CD14-positive monocyte (primary cell): ENCODE measurements at regions not wholly inside any gene's neighbourhood (a gene's known extent, or its start where the extent isn't known, plus 50 kb on each side); places are given as distances from the start of the nearest gene placed in this dataset.

ENCODE experiments used
- DNase-seq, 3 donors: peaks; one replicate each; pipeline ENCODE4 v3.0.0-alpha.2; 2011 to 2022
- H2AFZ ChIP-seq: 2 replicates; pipeline ENCODE4 v1.6.0; 2012; ENCODE audit warnings: mild to moderate bottlenecking, low read depth, low read length, inconsistent platforms; ENCODE audit not compliant: insufficient read depth, poor library complexity, severe bottlenecking
- H3K27ac ChIP-seq, 2 donors: 1 replicate in 1 of 2; 2 replicates in 1 of 2; pipeline ENCODE4 v1.5.1; 2012 to 2013; ENCODE audit warnings: low read length in 2 of 2, control low read depth in 1 of 2, inconsistent platforms in 1 of 2, low read depth in 1 of 2, mild to moderate bottlenecking in 1 of 2
- H3K27me3 ChIP-seq, 2 donors: one replicate each; pipeline versions ENCODE4 v1.6.0 to v1.6.1; 2011 to 2013; ENCODE audit warnings: low read length in 2 of 2; ENCODE audit not compliant: control insufficient read depth in 2 of 2, insufficient read depth in 2 of 2
- H3K36me3 ChIP-seq, 2 donors: replicated peaks in 1 of 2; 1 replicate in 1 of 2; 2 replicates in 1 of 2; pipeline versions ENCODE4 v1.5.1 to v1.6.1; 2012 to 2013; ENCODE audit warnings: low read length in 2 of 2, control low read depth in 1 of 2, inconsistent platforms in 1 of 2, mild to moderate bottlenecking in 1 of 2; ENCODE audit not compliant: insufficient read depth in 2 of 2, control insufficient read depth in 1 of 2
- H3K4me1 ChIP-seq, 2 donors: 1 replicate in 1 of 2; 2 replicates in 1 of 2; pipeline versions ENCODE4 v1.5.1 to v1.6.1; 2012 to 2013; ENCODE audit warnings: low read length in 2 of 2, control low read depth in 1 of 2, inconsistent platforms in 1 of 2, mild to moderate bottlenecking in 1 of 2, moderate library complexity in 1 of 2; ENCODE audit not compliant: insufficient read depth in 2 of 2, control insufficient read depth in 1 of 2
- H3K4me2 ChIP-seq: replicated peaks from 2 replicates; pipeline ENCODE3; 2012; ENCODE audit warnings: low read length, moderate library complexity, mild to moderate bottlenecking; ENCODE audit not compliant: poor library complexity, severe bottlenecking; ENCODE audit errors: extremely low read depth
- H3K4me3 ChIP-seq, 3 experiments: fragments of 200-600 bp in 1 of 3; sonication (generic) in 1 of 3; replicated peaks in 1 of 3; 1 replicate in 2 of 3; 2 replicates in 1 of 3; pipeline ENCODE4 v1.5.1; 2011 to 2013; ENCODE audit warnings: low read length in 3 of 3, mild to moderate bottlenecking in 3 of 3, control low read depth in 2 of 3, low read depth in 2 of 3, inconsistent platforms in 1 of 3, moderate library complexity in 1 of 3
- H3K79me2 ChIP-seq: 2 replicates; pipeline ENCODE4 v1.6.0; 2012; ENCODE audit warnings: mild to moderate bottlenecking, control low read depth, inconsistent platforms, low read length, moderate library complexity; ENCODE audit not compliant: insufficient read depth
- H3K9ac ChIP-seq: 2 replicates; pipeline ENCODE4 v1.6.0; 2017; ENCODE audit warnings: low read length, mild to moderate bottlenecking; ENCODE audit not compliant: insufficient read depth, poor library complexity, severe bottlenecking
- H3K9me3 ChIP-seq, 2 donors: replicated peaks in 1 of 2; 1 replicate in 1 of 2; 2 replicates in 1 of 2; pipeline versions ENCODE4 v1.5.1 to v1.6.1; 2012 to 2013; ENCODE audit warnings: low read length in 2 of 2, control low read depth in 1 of 2; ENCODE audit not compliant: control insufficient read depth in 1 of 2, insufficient read depth in 1 of 2
- H4K20me1 ChIP-seq: 2 replicates; pipeline ENCODE4 v1.6.0; 2012; ENCODE audit warnings: mild to moderate bottlenecking, low read length, control low read depth, moderate library complexity; ENCODE audit not compliant: insufficient read depth
- H3K27ac Mint-ChIP-seq, 7 donors: one replicate each; pipeline ENCODE4 v1.8.0; 2020; ENCODE audit warnings: mild to moderate bottlenecking in 7 of 7, mixed read lengths in 7 of 7, moderate library complexity in 6 of 7, inconsistent platforms in 2 of 7
- H3K27me3 Mint-ChIP-seq, 3 donors: one replicate each; pipeline ENCODE4 v1.8.0; 2021 to 2022; ENCODE audit warnings: low read depth in 3 of 3, mild to moderate bottlenecking in 3 of 3, mixed read lengths in 3 of 3, moderate library complexity in 3 of 3, inconsistent platforms in 1 of 3
- H3K36me3 Mint-ChIP-seq, 2 donors: one replicate each; pipeline ENCODE4 v1.8.0; 2020; ENCODE audit warnings: mixed read lengths in 2 of 2, inconsistent platforms in 1 of 2, mild to moderate bottlenecking in 1 of 2
- H3K4me1 Mint-ChIP-seq: one replicate; pipeline ENCODE4 v1.8.0; 2020; ENCODE audit warnings: mild to moderate bottlenecking, mixed read lengths
- H3K4me3 Mint-ChIP-seq, 2 donors: one replicate each; pipeline ENCODE4 v1.8.0; 2020; ENCODE audit warnings: mild to moderate bottlenecking in 2 of 2, mixed read lengths in 2 of 2, moderate library complexity in 1 of 2
- H3K9me3 Mint-ChIP-seq, 7 donors: one replicate each; pipeline ENCODE4 v1.8.0; 2020 to 2022; ENCODE audit warnings: mixed read lengths in 7 of 7, mild to moderate bottlenecking in 6 of 7, moderate library complexity in 6 of 7, inconsistent platforms in 2 of 7
- CTCF ChIP-seq: fragments of 200-600 bp; IDR thresholded peaks from one replicate; pipeline ENCODE4 v1.8.0; 2022; ENCODE audit warnings: antibody characterized with exemption, mild to moderate bottlenecking
- WGBS: methylation state at CpG from one replicate; pipeline ENCODE4 v1.1.5; 2013; ENCODE audit warnings: missing lambda C conversion rate; ENCODE audit not compliant: insufficient coverage; 5-methylcytosine and 5-hydroxymethylcytosine counted together
- intact Hi-C, 2 donors: fragments of 100-400 bp; cut with micrococcal nuclease; formaldehyde crosslinking; loops; one replicate each; pipeline versions ENCODE4 v1.15.0 to v1.15.1; 2023

- peaks cover 9 to 27% (median 23%) of the 10 kb centered on the region in 3 donors for H3K27me3 Mint-ChIP-seq
- Histone ChIP-seq H3K27ac (no peak overlapping the region), H3K4me1 (no peaks in the 10 kb centered on the region), H3K4me2 (no peak overlapping the region), H3K79me2 (no peaks in the 10 kb centered on the region), H2AFZ (no peak overlapping the region), H3K9ac (no peak overlapping the region), H4K20me1 (no peaks in the 10 kb centered on the region), H3K27me3 (peaks cover 10 to 12% of the 10 kb centered on the region in 2 donors), H3K9me3 (no peaks in the 10 kb centered on the region), H3K36me3 (no peaks in the 10 kb centered on the region), H3K4me3 (no peak overlapping the region)
- DNase-seq: no peak
- peak overlapping the region in 1 of 2 donors; percentile 44 for H3K4me3 Mint-ChIP-seq
- no peaks in the 10 kb centered on the region for H3K36me3 Mint-ChIP-seq
- WGBS: 67% methylated on average over 2 of the region's 8 CpGs
- peaks cover 0 to 2% (median 0%) of the 10 kb centered on the region in 7 donors for H3K9me3 Mint-ChIP-seq
- H3K27ac Mint-ChIP-seq: peak overlapping the region in 1 of 7 donors; percentile 20
- peaks cover 3% of the 10 kb centered on the region for H3K4me1 Mint-ChIP-seq
- no peak for TF ChIP-seq CTCF
- intact Hi-C loops: no loop called here
These were observed 79.7 kb upstream of the MBNL2 start for GRCh38 chr13:97142452-97142851.

GRCh38 chr13:97145057-97145456 lies 77.1 kb upstream of the MBNL2 start:
- H4K20me1 ChIP-seq: no peaks in the 10 kb centered on the region
- H2AFZ ChIP-seq: no peak overlapping the region
- H3K4me1 ChIP-seq: no peaks in the 10 kb centered on the region
- 88% methylated on average over 1 of the region's 2 CpGs for WGBS
- H3K9me3 ChIP-seq: no peaks in the 10 kb centered on the region
- intact Hi-C loops: no loop called here
- peaks cover 3% of the 10 kb centered on the region for H3K4me1 Mint-ChIP-seq
- H3K9me3 Mint-ChIP-seq: peaks cover 0 to 5% (median 2%) of the 10 kb centered on the region in 7 donors
- H3K4me3 Mint-ChIP-seq: no peak overlapping the region
- no peaks in the 10 kb centered on the region for H3K36me3 ChIP-seq
- H3K27ac ChIP-seq: no peak overlapping the region
- H3K4me2 ChIP-seq: no peak overlapping the region
- H3K27me3 Mint-ChIP-seq: peaks cover 15 to 29% (median 24%) of the 10 kb centered on the region in 3 donors
- no peaks in the 10 kb centered on the region for H3K79me2 ChIP-seq
- H3K27me3 ChIP-seq: peaks cover 13 to 14% of the 10 kb centered on the region in 2 donors
- no peak for TF ChIP-seq CTCF
- H3K4me3 ChIP-seq: no peak overlapping the region
- H3K36me3 Mint-ChIP-seq: no peaks in the 10 kb centered on the region
- no peak overlapping the region for H3K9ac ChIP-seq
- no peak for DNase-seq
- H3K27ac Mint-ChIP-seq: no peak overlapping the region
